Calu3 (cell line): ENCODE measurements at regions not wholly inside any gene's neighbourhood (a gene's known extent, or its start where the extent isn't known, plus 50 kb on each side); places are given as distances from the start of the nearest gene placed in this dataset.

ENCODE experiments used
- BruUV-seq: library from RNA; stranded (reverse); fragments of 400-500 nt; replicated peaks from 2 replicates; lab custom pipeline; 2021; lab: Mats Ljungman, UMichigan
- CTCF ChIA-PET: fragments of 300-600 bp; sonication (Branson Sonifier 250); formaldehyde crosslinking; loops from one replicate; lab custom pipeline; 2022; ENCODE audit warnings: antibody characterized with exemption; lab: Charles Lee
- DNase-seq: peaks from one replicate; pipeline ENCODE4 v3.0.0; 2022
- H3K27ac Mint-ChIP-seq: one replicate; pipeline ENCODE4 v1.8.0; 2022; ENCODE audit warnings: mixed read lengths; ENCODE audit not compliant: unreplicated experiment
- H3K27me3 Mint-ChIP-seq: one replicate; pipeline ENCODE4 v1.8.0; 2022; ENCODE audit warnings: mixed read lengths; ENCODE audit not compliant: unreplicated experiment
- H3K36me3 Mint-ChIP-seq: one replicate; pipeline ENCODE4 v1.8.0; 2022; ENCODE audit warnings: mild to moderate bottlenecking, moderate library complexity, mixed read lengths; ENCODE audit not compliant: insufficient read depth, unreplicated experiment
- H3K4me1 Mint-ChIP-seq: one replicate; pipeline ENCODE4 v1.8.0; 2022; ENCODE audit warnings: mild to moderate bottlenecking, low read depth, mixed read lengths; ENCODE audit not compliant: unreplicated experiment
- H3K4me3 Mint-ChIP-seq: one replicate; pipeline ENCODE4 v1.8.0; 2022; ENCODE audit warnings: mild to moderate bottlenecking, low read depth, moderate library complexity, mixed read lengths; ENCODE audit not compliant: unreplicated experiment
- H3K9me3 Mint-ChIP-seq: one replicate; pipeline ENCODE4 v1.8.0; 2022; ENCODE audit warnings: low read depth, mixed read lengths; ENCODE audit not compliant: unreplicated experiment
- CTCF ChIP-seq: fragments of 200-600 bp; IDR thresholded peaks from one replicate; pipeline ENCODE4 v1.8.0; 2022; ENCODE audit warnings: antibody characterized with exemption; ENCODE audit not compliant: unreplicated experiment
- intact Hi-C: fragments of 100-400 bp; cut with micrococcal nuclease; formaldehyde crosslinking; loops from one replicate; pipeline ENCODE4 v1.10.0; 2022; ENCODE audit not compliant: unreplicated experiment

DNA sequence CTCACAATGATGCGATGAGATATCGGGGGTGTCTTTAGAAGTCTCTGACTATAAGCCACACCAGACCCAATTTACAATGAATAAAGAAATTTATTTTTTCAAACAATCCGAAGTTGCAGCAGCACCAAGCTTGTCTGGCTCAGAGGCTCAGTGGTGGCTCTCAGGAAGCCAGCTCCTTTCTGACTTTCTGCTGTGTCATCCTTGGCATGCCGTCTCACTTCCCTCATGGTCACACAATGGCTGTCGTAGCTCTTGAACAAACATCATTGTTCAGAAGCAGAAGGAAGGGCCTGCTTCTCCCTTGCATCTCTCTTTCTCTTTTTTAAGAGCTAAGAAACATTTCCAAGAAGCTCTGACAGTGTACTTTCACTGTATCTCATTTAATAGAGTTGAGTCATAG is 299.0 kb downstream of the DOK5 start:
- Mint-ChIP-seq H3K36me3 (no peaks in the 10 kb centered on the region), H3K4me3 (no peak overlapping the region), H3K27ac (no peak overlapping the region), H3K9me3 (peaks cover 7% of the 10 kb centered on the region), H3K4me1 (no peaks in the 10 kb centered on the region), H3K27me3 (peaks cover 20% of the 10 kb centered on the region)
- intact Hi-C loops: no loop called here
- TF ChIP-seq CTCF: no peak
- BruUV-seq: no TSS peak
- CTCF ChIA-PET: no interaction called here
- no peak for DNase-seq

GRCh38 chr20:54773643-54774000 is 298.2 kb downstream of the DOK5 start:
- no peaks in the 10 kb centered on the region for H3K4me1 Mint-ChIP-seq
- DNase-seq: no peak
- BruUV-seq: no TSS peak
- no peak for TF ChIP-seq CTCF
- intact Hi-C loops: no loop called here
- no peak overlapping the region for H3K4me3 Mint-ChIP-seq
- peaks cover 20% of the 10 kb centered on the region for H3K27me3 Mint-ChIP-seq
- no peaks in the 10 kb centered on the region for H3K36me3 Mint-ChIP-seq
- no peak overlapping the region for H3K27ac Mint-ChIP-seq
- CTCF ChIA-PET: interaction anchor here (0.8 kb wide), 1 partner anchor 85 kb away, joined by 3 read pairs; no protein-coding TSS in a partner anchor
- H3K9me3 Mint-ChIP-seq: peaks cover 7% of the 10 kb centered on the region

DNA sequence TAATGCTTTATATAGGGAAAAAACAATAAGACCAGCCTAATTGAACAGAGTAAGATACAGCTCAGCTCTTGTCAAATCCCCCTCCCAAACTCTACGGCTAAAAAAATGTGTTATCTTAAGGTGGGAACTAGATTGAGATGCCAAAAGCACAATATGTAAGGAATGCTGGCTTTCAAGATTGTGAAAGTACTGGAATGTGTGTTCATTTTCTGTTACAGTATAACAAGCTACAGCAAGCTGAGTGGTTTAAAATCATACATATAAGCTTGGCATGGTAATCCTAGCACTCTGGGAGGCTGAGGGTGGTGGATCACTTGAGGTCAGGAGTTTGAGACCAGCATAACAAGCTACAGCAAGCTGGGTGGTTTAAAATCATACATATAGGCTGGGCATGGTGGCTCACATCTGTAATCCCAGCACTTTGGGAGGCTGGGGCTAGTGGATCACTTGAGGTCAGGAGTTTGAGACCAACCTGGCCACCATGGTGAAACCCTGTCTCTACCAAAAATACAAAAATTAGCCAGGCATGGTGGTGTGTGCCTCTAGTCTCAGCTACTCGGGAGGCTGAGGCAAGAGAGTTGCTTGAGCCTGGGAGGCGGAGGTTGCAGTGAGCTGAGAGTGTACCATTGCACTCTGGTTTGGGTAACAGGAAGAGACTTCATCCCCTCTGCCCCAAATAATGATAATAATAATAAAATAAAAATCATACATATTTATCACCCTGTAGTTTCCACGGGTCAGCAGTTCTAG is 297.7 kb downstream of the DOK5 start:
- H3K27ac Mint-ChIP-seq: no peak overlapping the region
- no peak for DNase-seq
- H3K4me3 Mint-ChIP-seq: no peak overlapping the region
- no peaks in the 10 kb centered on the region for H3K4me1 Mint-ChIP-seq
- BruUV-seq: no TSS peak
- H3K9me3 Mint-ChIP-seq: peaks cover 7% of the 10 kb centered on the region
- CTCF ChIA-PET: interaction anchor here (0.6 to 0.8 kb wide), 2 partner anchors 85 to 355 kb away, joined by 3 to 4 read pairs; no protein-coding TSS in a partner anchor
- peaks cover 20% of the 10 kb centered on the region for H3K27me3 Mint-ChIP-seq
- no peaks in the 10 kb centered on the region for H3K36me3 Mint-ChIP-seq
- no peak for TF ChIP-seq CTCF
- intact Hi-C loops: no loop called here

GRCh38 chr20:54766483-54766882 is 291.1 kb downstream of the DOK5 start:
- Mint-ChIP-seq H3K27ac (no peak overlapping the region), H3K4me1 (no peaks in the 10 kb centered on the region), H3K27me3 (peaks cover 14% of the 10 kb centered on the region), H3K36me3 (no peaks in the 10 kb centered on the region), H3K9me3 (no peaks in the 10 kb centered on the region), H3K4me3 (no peak overlapping the region)
- no peak for DNase-seq
- no peak for TF ChIP-seq CTCF
- BruUV-seq: no TSS peak
- CTCF ChIA-PET: no interaction called here
- intact Hi-C loops: no loop called here
